ENCODE measurements at regions not wholly inside any gene's neighbourhood (a gene's known extent, or its start where the extent isn't known, plus 50 kb on each side); places are given as distances from the start of the nearest gene placed in this dataset.

- no peak for DNase-seq
These were observed 57.6 kb upstream of the MRPS22 start for GRCh38 chr3:139286241-139286640.

GRCh38 chr3:139286825-139287224, 57.0 kb upstream of the MRPS22 start:
- DNase-seq = no peak

- no peak for DNase-seq
These were observed 56.3 kb upstream of the MRPS22 start for GRCh38 chr3:139287557-139287956.

- DNase-seq = no peak
These were observed 55.5 kb upstream of the MRPS22 start for GRCh38 chr3:139288266-139288821.

- DNase-seq = no peak
These were observed 53.8 kb upstream of the MRPS22 start for GRCh38 chr3:139289860-139290524.

GRCh38 chr3:139291276-139292051, 52.4 kb upstream of the MRPS22 start:
- DNase-seq = no peak

GRCh38 chr3:139292192-139292591, 51.6 kb upstream of the MRPS22 start:
- no peak for DNase-seq

- no peak for DNase-seq
These were observed 50.8 kb upstream of the MRPS22 start for GRCh38 chr3:139292711-139293664.

GRCh38 chr3:139293665-139294023, 50.2 kb upstream of the MRPS22 start:
- DNase-seq = no peak

All from stimulated activated CD4-positive, alpha-beta T cell treated with anti-CD3 and anti-CD28 coated beads, Interleukin-4, amount 100 ng/mL, for 24 hours (primary cell).